Nephron progenitor cell (in vitro differentiated cells): ENCODE measurements at regions not wholly inside any gene's neighbourhood (a gene's known extent, or its start where the extent isn't known, plus 50 kb on each side); places are given as distances from the start of the nearest gene placed in this dataset.
A peak's percentile ranks its signal among the peaks of the same experiment; 100 is the strongest.
"Not testable (repeated sequence)": the region's sequence is repeated elsewhere in the genome, so short reads cannot be mapped to it uniquely, and the experiment has no call there.

Experiments used
- DNase-seq: peaks from one replicate; pipeline ENCODE4 v3.0.0; 2021
- H3K27ac Mint-ChIP-seq: 2 replicates; pipeline ENCODE4 v1.8.0; 2021; ENCODE audit warnings: mild to moderate bottlenecking, moderate library complexity, mixed read lengths
- H3K27me3 Mint-ChIP-seq: 2 replicates; pipeline ENCODE4 v1.8.0; 2021; ENCODE audit warnings: mild to moderate bottlenecking, low read depth, mixed read lengths; ENCODE audit not compliant: poor library complexity
- H3K36me3 Mint-ChIP-seq: 2 replicates; pipeline ENCODE4 v1.8.0; 2021; ENCODE audit warnings: low read depth, mixed read lengths
- H3K4me1 Mint-ChIP-seq: 2 replicates; pipeline ENCODE4 v1.8.0; 2021; ENCODE audit warnings: mixed read lengths
- H3K4me3 Mint-ChIP-seq: 2 replicates; pipeline ENCODE4 v1.8.0; 2021; ENCODE audit warnings: mild to moderate bottlenecking, moderate library complexity, mixed read lengths
- H3K9me3 Mint-ChIP-seq: 2 replicates; pipeline ENCODE4 v1.8.0; 2021; ENCODE audit warnings: mild to moderate bottlenecking, moderate library complexity, mixed read lengths
- CTCF ChIP-seq: fragments of 200-600 bp; sonication (generic); IDR thresholded peaks from 2 replicates; pipeline ENCODE4 v1.5.0; 2021; ENCODE audit warnings: antibody characterized with exemption

- peaks cover 37% of the 10 kb centered on the region for H3K4me1 Mint-ChIP-seq
- H3K4me3 Mint-ChIP-seq = no peak overlapping the region
- no peak for TF ChIP-seq CTCF
- H3K27ac Mint-ChIP-seq = peak overlapping the region; percentile 43
- H3K9me3 Mint-ChIP-seq = peaks cover 22% of the 10 kb centered on the region
- no peaks in the 10 kb centered on the region for H3K36me3 Mint-ChIP-seq
- peaks cover 2% of the 10 kb centered on the region for H3K27me3 Mint-ChIP-seq
- no peak for DNase-seq
Measured at GRCh38 chr3:170802164-170803151, 67.5 kb downstream of the RPL22L1 start.

- H3K4me3 Mint-ChIP-seq = no peak overlapping the region
- TF ChIP-seq CTCF = no peak
- no peaks in the 10 kb centered on the region for H3K36me3 Mint-ChIP-seq
- peaks cover 2% of the 10 kb centered on the region for H3K27me3 Mint-ChIP-seq
- no peak for DNase-seq
- H3K4me1 Mint-ChIP-seq = peaks cover 37% of the 10 kb centered on the region
- peak overlapping the region; percentile 63 for H3K27ac Mint-ChIP-seq
- H3K9me3 Mint-ChIP-seq = peaks cover 26% of the 10 kb centered on the region
Measured at GRCh38 chr3:170801597-170801996, 68.4 kb downstream of the RPL22L1 start.

GRCh38 chr3:170800275-170800674 is 69.7 kb downstream of the RPL22L1 start:
- not testable (repeated sequence) for DNase-seq, H3K36me3 Mint-ChIP-seq, H3K27me3 Mint-ChIP-seq, H3K27ac Mint-ChIP-seq, H3K4me3 Mint-ChIP-seq
- peaks cover 37% of the 10 kb centered on the region for H3K4me1 Mint-ChIP-seq
- H3K9me3 Mint-ChIP-seq = peaks cover 35% of the 10 kb centered on the region

GRCh38 chr3:170799009-170799408 is 71.0 kb downstream of the RPL22L1 start:
- H3K36me3 Mint-ChIP-seq = peaks cover 4% of the 10 kb centered on the region
- no peak for TF ChIP-seq CTCF

GRCh38 chr3:170797685-170798084 is 72.3 kb downstream of the RPL22L1 start:
- no peak overlapping the region for H3K4me3 Mint-ChIP-seq
- H3K4me1 Mint-ChIP-seq = peaks cover 12% of the 10 kb centered on the region
- H3K9me3 Mint-ChIP-seq = peaks cover 34% of the 10 kb centered on the region
- peaks cover 2% of the 10 kb centered on the region for H3K27me3 Mint-ChIP-seq
- no peak overlapping the region for H3K27ac Mint-ChIP-seq
- peaks cover 4% of the 10 kb centered on the region for H3K36me3 Mint-ChIP-seq
- DNase-seq = no peak
- TF ChIP-seq CTCF = no peak

More at GRCh38 chr3:170799009-170799408, 71.0 kb downstream of the RPL22L1 start:
- Mint-ChIP-seq H3K4me1 (peaks cover 25% of the 10 kb centered on the region), H3K27me3 (peaks cover 2% of the 10 kb centered on the region), H3K4me3 (no peak overlapping the region), H3K9me3 (peaks cover 34% of the 10 kb centered on the region), H3K27ac (no peak overlapping the region)
- DNase-seq = no peak

- Mint-ChIP-seq H3K4me3 (no peak overlapping the region), H3K36me3 (peaks cover 4% of the 10 kb centered on the region), H3K4me1 (no peaks in the 10 kb centered on the region), H3K27me3 (no peaks in the 10 kb centered on the region), H3K27ac (no peak overlapping the region), H3K9me3 (peaks cover 26% of the 10 kb centered on the region)
- no peak for DNase-seq
- no peak for TF ChIP-seq CTCF
Measured at GRCh38 chr3:170792471-170792870, 77.5 kb downstream of the RPL22L1 start.
